Sigmoid colon (tissue), 4 donors: ENCODE measurements at regions not wholly inside any gene's neighbourhood (a gene's known extent, or its start where the extent isn't known, plus 50 kb on each side); places are given as distances from the start of the nearest gene placed in this dataset.

Source experiments
- POLR2A ChIP-seq, 2 donors: fragments of 450-650 bp; IDR thresholded peaks; one replicate each; pipeline ENCODE4 v1.6.1; 2016; ENCODE audit warnings: antibody characterized with exemption in 2 of 2, mild to moderate bottlenecking in 2 of 2, moderate library complexity in 2 of 2
- POLR2AphosphoS5 ChIP-seq, 4 donors: sonication (generic); formaldehyde crosslinking; IDR thresholded peaks; one replicate each; pipeline ENCODE4 v1.6.1; 2017; ENCODE audit warnings: antibody characterized with exemption in 4 of 4
- TF ChIP-seq, protein P1 (sequence below), 4 experiments: fragments of 450-650 bp in 3 of 4; fragments of 200-600 bp in 1 of 4; IDR thresholded peaks; one replicate each; pipeline ENCODE4 v1.5.1; 2016 to 2019; ENCODE audit warnings: antibody characterized with exemption in 4 of 4, mild to moderate bottlenecking in 3 of 4, moderate library complexity in 2 of 4

DNA sequence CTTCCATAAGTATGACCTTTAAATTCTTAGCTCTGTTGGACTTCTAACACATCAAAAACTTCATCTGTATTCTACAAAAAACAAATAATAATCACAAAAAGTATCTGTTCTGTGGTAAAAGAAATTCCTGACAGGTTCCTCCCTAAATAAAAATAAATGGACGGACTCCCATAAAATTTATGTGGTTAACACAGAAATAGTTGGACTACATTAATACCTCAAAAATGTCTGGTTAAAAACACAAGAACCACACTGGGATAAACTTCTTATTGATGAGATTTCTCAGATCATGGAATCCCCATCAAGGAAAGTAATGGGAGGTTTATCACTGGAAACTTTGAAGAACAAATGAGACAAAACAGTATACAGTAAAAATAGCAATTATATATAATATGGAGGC, 172.4 kb downstream of the MOXD1 start:
- TF ChIP-seq POLR2AphosphoS5 (IDR thresholded peaks at IDR 0.05) (no peak), POLR2A (IDR thresholded peaks at IDR 0.05) (no peak)
- TF ChIP-seq, protein P1, sequence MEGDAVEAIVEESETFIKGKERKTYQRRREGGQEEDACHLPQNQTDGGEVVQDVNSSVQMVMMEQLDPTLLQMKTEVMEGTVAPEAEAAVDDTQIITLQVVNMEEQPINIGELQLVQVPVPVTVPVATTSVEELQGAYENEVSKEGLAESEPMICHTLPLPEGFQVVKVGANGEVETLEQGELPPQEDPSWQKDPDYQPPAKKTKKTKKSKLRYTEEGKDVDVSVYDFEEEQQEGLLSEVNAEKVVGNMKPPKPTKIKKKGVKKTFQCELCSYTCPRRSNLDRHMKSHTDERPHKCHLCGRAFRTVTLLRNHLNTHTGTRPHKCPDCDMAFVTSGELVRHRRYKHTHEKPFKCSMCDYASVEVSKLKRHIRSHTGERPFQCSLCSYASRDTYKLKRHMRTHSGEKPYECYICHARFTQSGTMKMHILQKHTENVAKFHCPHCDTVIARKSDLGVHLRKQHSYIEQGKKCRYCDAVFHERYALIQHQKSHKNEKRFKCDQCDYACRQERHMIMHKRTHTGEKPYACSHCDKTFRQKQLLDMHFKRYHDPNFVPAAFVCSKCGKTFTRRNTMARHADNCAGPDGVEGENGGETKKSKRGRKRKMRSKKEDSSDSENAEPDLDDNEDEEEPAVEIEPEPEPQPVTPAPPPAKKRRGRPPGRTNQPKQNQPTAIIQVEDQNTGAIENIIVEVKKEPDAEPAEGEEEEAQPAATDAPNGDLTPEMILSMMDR (IDR thresholded peaks at IDR 0.05) = no peak
